Limb (tissue), 2 donors: ENCODE measurements at regions not wholly inside any gene's neighbourhood (a gene's known extent, or its start where the extent isn't known, plus 50 kb on each side); places are given as distances from the start of the nearest gene placed in this dataset.
"Not testable (repeated sequence)": the region's sequence is repeated elsewhere in the genome, so short reads cannot be mapped to it uniquely, and the experiment has no call there.

Experiments used
- DNase-seq, 2 donors: peaks; one replicate each; pipeline ENCODE4 v3.0.0-alpha.2; 2016; ENCODE audit errors: extremely low spot score in 2 of 2

GRCh38 chr5:27473307-27474046 lies 435.1 kb upstream of the CDH9 start:
- DNase-seq = no peak

- DNase-seq = no peak
Measured at GRCh38 chr5:27472871-27473270, 434.5 kb upstream of the CDH9 start.

GRCh38 chr5:27472000-27472763 lies 433.8 kb upstream of the CDH9 start:
- DNase-seq = no peak

- no peak for DNase-seq
Measured at GRCh38 chr5:27466959-27467358, 428.6 kb upstream of the CDH9 start.

GRCh38 chr5:27465140-27465539 lies 426.8 kb upstream of the CDH9 start:
- DNase-seq = no peak

GRCh38 chr5:27463446-27464149 lies 425.2 kb upstream of the CDH9 start:
- no peak for DNase-seq

- DNase-seq = no peak
Measured at GRCh38 chr5:27462936-27463335, 424.6 kb upstream of the CDH9 start.

- no peak for DNase-seq
Measured at GRCh38 chr5:27458287-27458686, 419.9 kb upstream of the CDH9 start.

GRCh38 chr5:27451377-27451776 lies 413.0 kb upstream of the CDH9 start:
- DNase-seq = no peak

GRCh38 chr5:27450607-27451006 lies 412.2 kb upstream of the CDH9 start:
- DNase-seq = no peak

GRCh38 chr5:27439383-27439782 lies 401.0 kb upstream of the CDH9 start:
- not testable (repeated sequence) for DNase-seq

- DNase-seq = no peak
Measured at GRCh38 chr5:27437594-27438200, 399.3 kb upstream of the CDH9 start.

GRCh38 chr5:27434335-27434734 lies 395.9 kb upstream of the CDH9 start:
- no peak for DNase-seq

GRCh38 chr5:27414099-27414498 lies 375.7 kb upstream of the CDH9 start:
- DNase-seq = no peak

GRCh38 chr5:27412384-27412783 lies 374.0 kb upstream of the CDH9 start:
- no peak for DNase-seq

GRCh38 chr5:27406020-27406419 lies 367.6 kb upstream of the CDH9 start:
- DNase-seq = no peak

- peak in 1 of 2 donors; percentile 19 for DNase-seq
Measured at GRCh38 chr5:27403243-27403882, 365.0 kb upstream of the CDH9 start.

GRCh38 chr5:27402828-27403227 lies 364.4 kb upstream of the CDH9 start:
- DNase-seq = no peak

- no peak for DNase-seq
Measured at GRCh38 chr5:27396998-27397397, 358.6 kb upstream of the CDH9 start.

GRCh38 chr5:27392716-27393115 lies 354.3 kb upstream of the CDH9 start:
- no peak for DNase-seq

- no peak for DNase-seq
Measured at GRCh38 chr5:27389696-27390095, 351.3 kb upstream of the CDH9 start.
